Central memory CD4-positive, alpha-beta T cell (primary cell): ENCODE measurements at regions not wholly inside any gene's neighbourhood (a gene's known extent, or its start where the extent isn't known, plus 50 kb on each side); places are given as distances from the start of the nearest gene placed in this dataset.
"Not testable (repeated sequence)": the region's sequence is repeated elsewhere in the genome, so short reads cannot be mapped to it uniquely, and the experiment has no call there.

Experiments used
- DNase-seq: peaks from one replicate; pipeline ENCODE4 v3.0.0; 2022

- no peak for DNase-seq
Measured at GRCh38 chr2:31654241-31654640, 73.5 kb upstream of the SRD5A2 start.

- no peak for DNase-seq
Measured at GRCh38 chr2:31651736-31652135, 71.0 kb upstream of the SRD5A2 start.

- no peak for DNase-seq
Measured at GRCh38 chr2:31651267-31651666, 70.5 kb upstream of the SRD5A2 start.

GRCh38 chr2:31644551-31644950 is 63.8 kb upstream of the SRD5A2 start:
- DNase-seq = no peak

GRCh38 chr2:31642707-31643106 is 62.0 kb upstream of the SRD5A2 start:
- no peak for DNase-seq

GRCh38 chr2:31632201-31632600 is 51.5 kb upstream of the SRD5A2 start:
- not testable (repeated sequence) for DNase-seq
